Amygdala (tissue), 56 donors: ENCODE measurements at regions not wholly inside any gene's neighbourhood (a gene's known extent, or its start where the extent isn't known, plus 50 kb on each side); places are given as distances from the start of the nearest gene placed in this dataset.
"Not testable (repeated sequence)": the region's sequence is repeated elsewhere in the genome, so short reads cannot be mapped to it uniquely, and the experiment has no call there.

Experiments used
- DNase-seq, 56 donors: peaks; one replicate each; lab custom pipeline; 2025; lab: John Stamatoyannopoulos, UW

DNA sequence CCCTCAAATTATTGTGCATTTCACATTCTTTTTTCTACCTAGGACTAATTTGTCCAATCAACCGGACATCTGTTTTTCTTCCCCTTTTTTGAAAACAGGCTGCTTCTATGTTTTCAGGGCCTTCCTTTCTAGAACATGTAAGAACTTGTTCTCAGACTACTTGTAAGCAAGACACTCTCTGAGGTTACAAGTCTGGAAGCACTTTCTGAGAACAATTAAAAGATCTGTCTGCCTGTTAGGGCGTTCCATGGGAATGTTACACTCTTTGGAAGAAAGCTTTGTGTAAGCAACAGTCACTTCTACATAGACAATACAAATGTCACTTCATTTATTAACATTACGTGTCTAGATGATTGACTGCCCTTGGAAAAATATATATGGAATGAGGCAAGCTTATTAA is 50.9 kb upstream of the HSPB3 start:
- DNase-seq, result no peak

DNA sequence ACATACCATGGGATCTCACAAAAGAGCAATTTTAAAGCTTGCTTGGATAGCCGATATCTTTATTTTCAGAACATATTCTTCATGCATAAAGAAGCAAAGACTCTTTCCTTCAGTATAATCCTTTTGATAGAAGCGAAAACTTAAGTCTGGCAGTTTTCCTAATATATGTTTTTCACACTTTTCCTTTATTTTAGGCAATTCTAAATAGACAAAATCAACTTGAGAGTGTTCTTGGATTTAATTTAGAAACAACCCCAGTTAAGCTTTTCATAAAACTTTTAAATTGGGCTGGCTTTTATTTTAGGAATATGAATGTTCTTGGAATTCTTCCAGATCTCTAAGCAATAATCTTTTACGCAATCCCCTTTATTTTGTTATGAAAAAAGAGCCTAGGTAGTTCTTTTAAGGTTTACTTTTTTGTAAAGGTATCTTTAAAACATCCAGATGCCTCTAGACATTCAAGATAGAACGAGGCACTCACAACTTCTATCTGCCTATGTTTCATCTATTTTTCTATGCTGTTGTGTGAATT is 51.5 kb upstream of the HSPB3 start:
- no peak for DNase-seq

DNA sequence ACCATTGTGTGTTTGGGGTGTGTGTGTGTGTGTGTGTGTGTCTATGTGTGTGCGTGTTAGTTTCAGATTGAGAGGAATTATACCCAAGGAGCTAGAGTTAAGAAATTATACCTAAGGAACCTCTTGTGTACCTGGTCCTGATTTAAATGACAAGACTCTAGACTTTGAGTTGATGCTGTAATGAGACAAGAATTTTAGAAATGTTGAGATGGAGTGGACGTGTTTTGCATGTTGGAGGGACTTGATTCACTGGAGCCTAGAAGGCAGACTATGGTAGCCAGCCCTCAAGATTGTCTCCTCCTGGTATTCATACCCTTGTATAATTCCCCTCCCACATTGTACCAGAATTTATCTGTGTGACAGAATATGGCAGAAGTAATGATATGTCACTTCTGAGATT is 52.4 kb upstream of the HSPB3 start:
- DNase-seq, result no peak

DNA sequence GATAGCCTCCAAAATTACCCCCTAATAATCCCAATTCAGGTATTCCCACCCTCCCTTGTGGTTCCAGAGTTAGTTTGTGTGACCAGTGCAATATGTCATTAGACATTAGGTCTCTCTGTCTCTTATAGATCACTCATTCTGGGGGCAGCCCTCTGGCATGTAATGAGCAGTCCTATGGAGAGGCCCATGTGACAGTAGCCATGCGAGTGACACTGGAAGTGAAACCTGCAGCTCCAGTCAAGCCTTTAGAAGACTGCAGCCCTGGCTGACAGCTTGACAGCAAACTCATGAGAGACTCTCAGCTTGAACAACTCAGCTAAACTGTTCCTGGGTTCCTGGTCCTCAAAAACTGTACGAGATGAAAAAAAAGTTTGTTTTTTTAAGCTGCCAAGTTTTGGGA is 54.0 kb upstream of the HSPB3 start:
- peak in 4 of 56 donors; percentile 3 to 33 (median 11) for DNase-seq

DNA sequence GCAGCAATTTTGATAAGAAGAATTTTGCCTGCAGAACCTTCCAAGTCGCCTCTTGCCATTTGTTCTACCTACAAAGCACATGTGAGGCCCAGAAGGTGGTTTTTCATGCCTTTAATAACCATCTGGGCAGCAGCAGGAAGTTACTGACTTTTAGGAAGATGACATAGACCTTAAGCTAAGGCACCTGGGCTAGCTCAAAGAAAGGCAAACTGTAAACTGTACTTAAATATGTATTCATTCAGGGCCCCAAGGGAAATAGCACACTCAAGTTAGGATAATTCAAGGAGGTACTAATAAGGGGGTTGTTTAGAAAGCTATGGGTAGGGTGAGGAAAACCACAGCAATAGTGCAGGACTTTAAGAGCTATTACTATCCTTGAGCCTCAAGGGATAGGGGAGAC is 57.3 kb upstream of the HSPB3 start:
- no peak for DNase-seq

DNA sequence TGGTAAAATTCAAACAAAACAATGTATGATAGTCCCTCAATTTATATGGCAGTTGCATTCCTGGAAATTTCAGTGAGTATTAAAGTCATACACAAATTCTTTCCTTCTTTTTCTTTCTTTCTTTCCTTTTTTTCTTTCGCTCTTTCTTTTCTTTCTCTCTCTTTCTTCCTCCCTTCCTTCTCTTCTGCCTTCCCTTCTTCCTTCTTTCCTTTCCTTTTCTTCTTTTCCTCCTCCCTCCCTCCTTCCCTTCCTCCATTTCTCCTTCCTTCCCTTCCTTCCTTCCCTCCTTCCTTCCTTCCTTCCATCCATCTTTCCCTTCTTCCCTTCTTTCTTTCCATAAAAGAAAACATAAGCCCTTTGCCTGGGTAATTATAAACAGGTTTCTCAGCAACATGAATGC is 58.1 kb upstream of the HSPB3 start:
- DNase-seq, result no peak

DNA sequence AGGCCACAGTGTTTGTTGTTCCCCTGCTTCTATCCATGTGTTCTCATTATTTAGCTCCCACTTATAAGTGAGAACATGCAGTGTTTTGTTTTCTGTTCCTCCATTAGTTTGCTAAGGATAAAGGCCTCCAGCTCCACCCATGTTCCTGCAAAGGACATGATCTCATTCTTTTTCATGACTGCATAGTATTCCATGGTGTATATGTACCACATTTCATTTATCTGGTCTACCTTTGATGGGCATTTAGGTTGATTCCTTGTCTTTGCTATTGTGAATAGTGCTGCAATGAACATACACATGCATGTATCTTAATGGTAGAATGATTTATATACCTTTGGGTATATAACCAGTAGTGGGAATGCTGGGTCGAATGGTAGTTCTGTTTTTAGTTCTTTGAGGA is 62.5 kb upstream of the HSPB3 start:
- DNase-seq, result not testable (repeated sequence)

DNA sequence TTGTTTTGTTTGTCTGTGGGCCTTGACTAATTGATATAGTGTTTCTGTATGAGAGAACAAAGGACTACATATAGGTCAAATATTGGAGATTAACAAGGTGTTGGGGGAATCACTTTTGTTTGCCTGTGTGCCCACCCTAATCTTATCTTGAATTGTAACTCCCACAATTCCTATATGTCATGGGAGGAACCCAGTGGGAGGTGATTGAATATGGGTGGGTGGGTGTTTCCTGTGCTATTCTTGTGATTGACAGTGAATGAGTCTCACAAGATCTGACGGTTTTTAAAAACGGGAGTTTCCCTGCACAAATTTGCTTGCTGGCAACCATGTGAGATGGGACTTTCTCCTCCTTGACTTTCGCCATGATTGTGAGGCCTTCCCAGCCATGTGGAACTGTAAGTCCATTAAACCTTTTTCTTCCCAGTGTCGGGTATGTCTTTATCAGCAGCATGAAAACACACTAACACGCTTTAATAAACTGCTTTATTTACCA is 64.9 kb upstream of the HSPB3 start:
- DNase-seq, result no peak

DNA sequence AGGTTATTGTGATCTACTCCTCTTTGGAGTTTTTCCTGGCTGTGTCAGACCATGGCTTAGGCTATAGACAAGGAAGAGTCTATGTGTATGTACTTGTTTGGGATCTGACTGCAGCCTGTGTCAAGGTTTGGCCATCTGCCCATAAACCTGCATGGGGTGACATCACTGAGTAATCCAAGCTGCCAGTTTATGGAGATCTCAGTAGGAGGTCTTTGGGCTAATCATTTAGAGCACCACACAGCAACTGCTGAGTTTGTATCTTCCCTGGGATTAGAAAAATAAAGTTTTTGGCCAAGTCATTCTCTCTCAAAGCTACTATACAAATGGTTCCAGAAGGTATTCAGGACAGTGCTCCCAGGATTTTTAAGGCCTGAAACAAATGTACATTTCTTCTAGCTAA is 65.5 kb upstream of the HSPB3 start:
- DNase-seq, result peak in 3 of 56 donors; percentile 3 to 38 (median 24)

DNA sequence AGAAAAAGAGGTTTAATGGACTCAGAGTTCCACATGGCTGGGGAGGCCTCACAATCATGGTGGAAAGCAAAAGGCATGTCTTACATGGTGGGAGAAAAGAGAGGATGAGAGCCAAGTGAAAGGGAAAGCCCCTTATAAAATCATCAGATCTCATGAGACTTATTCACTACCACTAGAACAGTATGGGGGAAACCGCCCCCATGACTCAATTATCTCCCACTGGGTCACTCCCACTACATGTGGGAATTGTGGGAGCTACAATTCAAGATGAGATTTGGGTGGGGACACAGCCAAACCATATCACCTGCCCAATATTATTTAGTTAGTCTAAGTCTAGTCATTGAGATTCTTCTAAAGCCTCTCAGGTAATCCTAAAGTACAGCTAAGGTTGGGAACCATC is 66.1 kb upstream of the HSPB3 start:
- not testable (repeated sequence) for DNase-seq

DNA sequence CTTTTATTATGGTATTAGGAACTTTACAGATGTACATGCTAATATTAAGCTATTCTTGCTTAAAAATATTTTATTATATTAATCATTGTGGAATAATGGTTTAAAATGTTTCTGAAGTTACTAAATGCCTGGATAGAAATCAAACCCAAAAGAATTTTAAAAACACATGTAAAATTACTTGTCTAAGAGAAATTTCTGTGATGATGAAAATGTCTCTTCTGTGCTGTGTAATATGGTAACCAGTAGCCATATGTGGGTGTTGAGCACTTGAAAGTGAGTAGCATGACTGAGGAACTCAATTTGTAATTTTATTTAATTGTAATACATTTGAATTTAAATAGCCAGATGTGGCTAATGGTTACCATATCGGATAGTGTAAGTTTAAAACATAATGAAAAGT is 66.7 kb upstream of the HSPB3 start:
- no peak for DNase-seq

DNA sequence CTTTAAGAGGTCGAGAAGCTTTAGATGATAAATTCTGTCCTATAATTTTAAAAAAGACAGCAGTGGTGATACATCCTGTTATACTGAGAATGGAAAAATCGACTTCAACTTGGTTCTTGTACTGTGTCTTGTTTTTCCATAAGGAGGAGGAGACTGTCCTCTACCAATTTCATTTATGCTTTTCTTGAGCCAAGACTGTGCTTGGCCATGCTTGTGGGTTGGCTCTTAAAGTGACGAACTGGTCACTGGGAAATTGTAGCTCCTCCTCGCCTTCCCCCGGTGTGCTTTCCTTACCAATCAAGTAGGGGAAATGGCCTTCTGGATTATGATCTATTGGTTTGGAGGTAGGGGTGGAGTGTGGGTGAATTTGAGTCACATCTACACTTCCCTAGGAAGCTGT is 67.1 kb upstream of the HSPB3 start:
- DNase-seq, result no peak

DNA sequence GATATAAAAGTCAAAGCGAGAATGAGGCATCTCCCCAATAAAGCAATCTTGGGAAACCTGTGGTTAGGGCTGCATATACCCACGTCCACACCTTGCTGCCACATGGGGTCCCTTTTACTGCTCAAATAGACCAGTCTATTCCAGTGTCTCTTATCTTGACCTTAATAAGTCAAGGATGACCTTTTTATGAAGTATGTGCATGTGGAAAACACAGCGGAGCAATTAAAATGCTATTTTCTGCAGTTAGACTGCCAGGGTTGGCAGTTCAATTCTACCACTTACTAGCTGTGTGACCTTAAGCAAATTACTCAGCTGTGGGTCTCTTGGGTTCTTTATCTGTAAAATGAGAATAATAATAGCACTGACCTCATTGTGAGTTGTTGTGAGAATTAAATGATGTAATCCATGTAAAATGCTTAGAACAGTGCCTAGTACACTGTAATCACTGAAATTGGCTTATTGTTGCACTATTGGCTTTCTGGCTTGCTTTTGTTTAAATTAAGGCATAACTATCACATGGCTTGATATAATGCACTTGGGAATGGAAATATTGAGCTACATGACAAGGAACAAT is 67.8 kb upstream of the HSPB3 start:
- DNase-seq, result no peak

DNA sequence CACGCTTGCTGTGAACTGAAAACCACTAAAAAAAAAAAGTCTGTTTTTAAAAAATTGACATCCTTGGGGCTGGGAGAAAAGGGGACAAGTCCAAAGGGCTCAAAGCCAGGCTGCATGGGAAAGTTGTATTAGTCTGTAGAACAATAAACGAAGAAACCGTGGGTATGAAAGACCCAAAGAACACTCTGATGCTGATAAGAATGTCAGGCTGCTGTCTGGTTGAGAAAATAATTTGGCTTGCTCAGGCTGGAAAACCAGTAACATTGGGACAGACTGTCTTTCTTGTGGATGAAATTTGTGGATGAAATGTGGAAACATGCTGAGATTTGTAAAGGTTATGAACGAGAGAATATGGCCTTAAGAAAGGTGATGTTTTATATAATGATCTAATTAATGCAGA is 68.5 kb upstream of the HSPB3 start:
- DNase-seq, result no peak

DNA sequence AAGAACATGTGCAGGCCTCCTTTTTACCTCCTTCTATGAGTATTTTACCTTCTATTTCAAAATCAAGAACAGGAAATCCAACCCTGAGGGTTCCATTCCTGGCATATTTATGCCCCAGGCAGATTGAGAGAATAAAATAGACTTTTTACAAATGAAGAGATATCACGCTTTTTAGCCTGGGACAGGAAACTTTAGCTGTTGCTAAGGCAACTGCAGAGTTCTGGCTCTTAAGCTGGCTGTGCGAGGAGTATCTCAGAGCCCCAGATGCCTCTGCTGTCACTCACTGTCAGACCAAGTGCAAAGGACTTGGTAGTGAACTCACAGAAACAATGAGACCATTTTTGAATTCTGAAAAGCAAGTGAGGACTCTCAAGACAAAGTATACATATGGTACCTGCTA is 69.5 kb upstream of the HSPB3 start:
- no peak for DNase-seq

DNA sequence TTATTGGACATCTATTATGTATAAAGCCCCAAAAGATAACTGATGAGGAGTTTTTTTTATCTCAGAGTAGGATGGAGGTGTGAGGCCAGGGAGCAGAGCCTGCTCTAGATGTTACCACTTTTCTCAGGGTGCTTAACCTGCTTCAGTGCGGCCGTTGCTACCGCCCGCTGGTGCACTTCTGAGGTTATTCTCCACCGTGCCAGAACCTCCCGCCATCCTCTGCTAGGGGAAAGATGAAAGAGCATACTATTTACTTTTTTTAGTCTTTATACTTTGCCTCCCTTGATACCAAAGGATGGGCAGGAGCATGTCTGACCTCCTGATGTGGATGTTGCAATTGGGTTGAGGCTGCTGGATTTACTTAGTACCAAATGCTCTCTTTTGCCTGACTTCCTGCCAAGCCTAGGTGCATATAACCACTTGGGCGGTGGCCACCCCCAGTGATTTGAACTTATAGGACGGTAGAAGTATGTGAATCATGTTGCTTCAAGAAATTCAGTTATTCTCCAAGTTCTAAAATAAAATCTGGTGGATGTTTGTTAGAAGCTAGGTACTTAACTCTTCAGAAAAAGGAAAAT is 71.1 kb upstream of the HSPB3 start:
- no peak for DNase-seq

DNA sequence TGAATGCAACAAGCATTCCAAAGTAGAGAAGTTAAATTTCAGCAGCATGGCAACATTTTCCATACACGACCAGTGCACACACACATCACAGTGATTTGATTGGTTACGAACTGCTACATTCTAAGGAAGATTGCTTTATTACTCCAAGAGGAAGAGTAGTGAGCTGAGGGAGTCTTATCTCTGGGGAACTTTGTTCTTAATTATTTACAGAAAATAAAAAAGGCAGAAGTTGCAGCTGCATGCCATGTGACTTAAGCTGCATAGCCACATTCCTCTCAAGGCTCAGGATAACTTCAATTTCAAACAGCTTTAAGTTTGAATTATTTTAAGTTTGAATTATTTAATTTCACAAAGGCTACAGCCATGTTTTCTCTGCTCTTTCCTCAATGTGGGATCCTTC is 71.6 kb upstream of the HSPB3 start:
- DNase-seq, result no peak

DNA sequence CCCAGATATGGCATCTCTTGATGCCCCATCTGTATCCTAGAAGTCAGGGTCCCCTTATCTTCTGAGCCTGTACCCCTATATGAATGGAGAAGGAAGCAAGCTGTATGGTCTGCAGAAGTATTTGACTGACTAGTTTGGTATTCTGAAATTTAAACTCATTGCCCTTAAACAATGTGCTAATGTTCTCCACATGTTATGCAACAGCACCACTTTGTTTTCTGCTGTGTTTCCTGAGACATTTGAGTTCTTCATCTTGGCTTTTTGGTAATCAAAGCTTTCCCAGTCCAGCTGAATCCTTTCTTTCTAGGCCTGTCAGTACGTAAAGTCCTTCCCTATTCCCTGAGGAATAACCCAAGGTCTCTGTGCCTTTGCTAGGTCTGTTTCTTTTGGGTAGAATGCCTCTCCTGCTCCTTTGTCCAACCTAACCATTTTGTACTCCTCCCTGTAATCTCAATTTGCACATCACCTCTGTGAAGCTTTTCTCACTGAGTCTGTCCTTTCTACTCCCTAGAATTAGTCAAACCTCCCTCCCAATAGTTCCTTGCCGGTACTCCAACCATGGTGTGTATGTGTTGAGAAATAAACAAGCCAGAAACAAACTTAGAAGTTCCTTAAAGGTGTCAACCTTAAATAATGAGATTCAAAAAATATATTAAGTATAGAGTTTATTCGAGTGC is 72.1 kb upstream of the HSPB3 start:
- DNase-seq, result no peak

DNA sequence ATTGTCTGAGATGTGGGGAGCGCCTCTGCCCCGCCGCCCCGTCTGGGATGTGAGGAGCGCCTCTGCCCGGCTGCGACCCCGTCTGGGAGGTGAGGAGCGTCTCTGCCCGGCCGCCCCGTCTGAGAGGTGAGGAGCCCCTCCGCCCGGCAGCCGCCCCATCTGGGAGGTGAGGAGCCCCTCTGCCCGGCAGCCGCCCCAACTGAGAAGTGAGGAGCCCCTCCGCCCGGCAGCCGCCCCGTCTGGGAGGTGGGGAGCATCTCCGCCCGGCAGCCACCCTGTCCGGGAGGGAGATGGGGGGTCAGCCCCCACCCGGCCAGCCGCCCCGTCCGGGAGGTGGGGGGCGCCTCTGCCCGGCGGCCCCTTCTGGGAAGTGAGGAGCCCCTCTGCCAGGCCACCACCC is 70.9 kb upstream of the ARL15 start:
- not testable (repeated sequence) for DNase-seq

DNA sequence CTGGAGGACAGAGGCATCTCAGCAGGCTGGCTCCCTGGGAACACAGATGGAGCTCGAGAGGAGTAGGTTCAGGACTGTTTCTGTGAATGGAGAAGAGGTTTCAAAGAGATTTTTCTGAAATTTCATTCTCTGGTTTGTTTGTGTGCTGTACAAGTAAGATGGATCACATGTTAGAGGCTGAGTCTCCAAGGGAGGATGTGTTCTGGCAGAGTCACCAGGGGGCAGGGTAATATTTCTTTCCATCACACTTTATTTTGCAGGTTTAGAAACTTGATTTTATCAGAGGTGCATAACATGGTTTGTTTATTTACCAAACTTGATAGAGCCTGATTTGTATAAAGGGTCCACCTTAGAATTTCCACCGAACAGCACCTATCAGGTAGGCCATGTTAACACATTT is 69.2 kb upstream of the ARL15 start:
- DNase-seq, result no peak

DNA sequence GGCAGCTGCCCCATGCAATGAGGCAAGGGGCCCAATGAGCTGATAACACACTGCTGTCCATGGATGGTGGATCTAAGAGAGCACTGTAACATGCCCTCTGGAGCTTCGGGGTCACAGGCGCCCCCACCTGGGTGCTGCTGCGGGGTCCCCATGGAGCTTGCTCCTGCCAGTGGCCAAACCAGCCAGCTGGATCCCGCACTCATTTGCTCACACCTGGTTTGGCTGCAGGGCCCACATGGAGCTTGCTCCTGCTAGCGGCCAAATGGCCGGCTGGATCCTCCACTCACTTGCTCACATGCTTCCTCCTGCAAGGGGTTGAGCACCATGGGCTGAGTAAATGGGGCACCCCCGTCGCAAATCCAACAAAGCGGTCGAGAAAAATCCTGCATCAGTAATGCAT is 68.3 kb upstream of the ARL15 start:
- DNase-seq, result no peak

DNA sequence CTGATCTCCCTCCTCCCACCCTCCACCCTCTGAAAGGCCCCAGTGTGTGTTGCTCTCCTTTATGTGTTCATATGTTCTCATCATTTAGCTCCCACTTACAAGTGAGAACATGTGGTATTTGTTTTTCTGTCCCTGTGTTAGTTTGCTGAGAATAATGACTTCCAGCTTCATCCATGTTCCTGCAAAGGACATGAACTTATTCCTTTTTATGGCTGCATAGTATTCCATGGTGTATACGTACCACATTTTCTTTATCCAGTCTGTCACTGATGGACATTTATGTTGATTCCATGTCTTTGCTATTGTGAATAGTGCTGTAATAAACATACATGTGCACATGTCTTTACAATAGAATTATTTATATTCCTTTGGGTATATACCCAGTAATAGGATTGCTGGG is 67.0 kb upstream of the ARL15 start:
- DNase-seq, result not testable (repeated sequence)
